ENCODE measurements at regions not wholly inside any gene's neighbourhood (a gene's known extent, or its start where the extent isn't known, plus 50 kb on each side); places are given as distances from the start of the nearest gene placed in this dataset.

DNA sequence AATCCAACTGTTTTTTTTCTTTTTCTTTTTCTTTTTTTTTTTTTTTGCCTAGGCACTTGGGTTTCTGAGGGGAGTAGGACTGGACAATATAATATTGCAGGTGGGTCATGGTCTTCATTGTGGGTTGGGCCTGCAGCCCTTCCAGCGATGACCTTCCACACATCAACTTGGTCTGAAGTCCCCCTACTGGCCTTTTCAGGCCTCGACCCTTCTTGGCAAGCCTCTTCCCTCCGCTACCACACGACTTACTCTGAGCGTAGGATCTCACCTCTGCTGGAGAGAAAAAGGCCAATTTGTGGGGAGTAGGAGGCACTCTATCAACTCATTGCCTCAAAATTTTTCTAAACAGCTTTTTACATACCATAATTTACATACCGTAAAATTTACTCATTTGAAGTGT lies 51.1 kb upstream of the GRIK3 start:
- no peak for DNase-seq (ENCODE audit: low read depth)
- H3K4me3 ChIP-seq (ENCODE audit: low read depth, low read length) = no peak overlapping the region
- TF ChIP-seq, protein P1, sequence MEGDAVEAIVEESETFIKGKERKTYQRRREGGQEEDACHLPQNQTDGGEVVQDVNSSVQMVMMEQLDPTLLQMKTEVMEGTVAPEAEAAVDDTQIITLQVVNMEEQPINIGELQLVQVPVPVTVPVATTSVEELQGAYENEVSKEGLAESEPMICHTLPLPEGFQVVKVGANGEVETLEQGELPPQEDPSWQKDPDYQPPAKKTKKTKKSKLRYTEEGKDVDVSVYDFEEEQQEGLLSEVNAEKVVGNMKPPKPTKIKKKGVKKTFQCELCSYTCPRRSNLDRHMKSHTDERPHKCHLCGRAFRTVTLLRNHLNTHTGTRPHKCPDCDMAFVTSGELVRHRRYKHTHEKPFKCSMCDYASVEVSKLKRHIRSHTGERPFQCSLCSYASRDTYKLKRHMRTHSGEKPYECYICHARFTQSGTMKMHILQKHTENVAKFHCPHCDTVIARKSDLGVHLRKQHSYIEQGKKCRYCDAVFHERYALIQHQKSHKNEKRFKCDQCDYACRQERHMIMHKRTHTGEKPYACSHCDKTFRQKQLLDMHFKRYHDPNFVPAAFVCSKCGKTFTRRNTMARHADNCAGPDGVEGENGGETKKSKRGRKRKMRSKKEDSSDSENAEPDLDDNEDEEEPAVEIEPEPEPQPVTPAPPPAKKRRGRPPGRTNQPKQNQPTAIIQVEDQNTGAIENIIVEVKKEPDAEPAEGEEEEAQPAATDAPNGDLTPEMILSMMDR (conservative IDR thresholded peaks at IDR 0.05; ENCODE audit: low read depth, low read length) = no peak

DNA sequence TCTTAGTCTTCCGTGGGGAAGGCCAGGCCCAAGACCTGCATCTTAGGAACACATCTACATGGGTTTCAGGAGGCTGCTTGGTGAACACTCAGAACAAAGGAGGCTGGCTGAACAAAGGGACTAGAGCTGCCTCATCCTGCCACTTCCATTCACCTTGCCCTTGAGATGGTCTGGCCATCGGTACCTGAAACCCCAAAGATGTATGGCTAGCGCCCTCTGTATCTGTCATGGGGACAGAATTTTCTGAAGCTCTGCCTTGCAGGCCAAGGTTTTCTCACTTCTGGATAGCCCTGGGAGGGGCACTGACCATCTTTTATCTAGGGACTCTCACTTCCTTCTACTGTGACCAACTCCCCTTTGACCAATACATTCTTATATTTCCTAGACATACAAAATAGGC lies 55.4 kb upstream of the GRIK3 start:
- no peak overlapping the region for H3K4me3 ChIP-seq (ENCODE audit: low read depth, low read length)
- TF ChIP-seq, protein P1 (conservative IDR thresholded peaks at IDR 0.05; ENCODE audit: low read depth, low read length) = no peak
- no peak for DNase-seq (ENCODE audit: low read depth)

DNA sequence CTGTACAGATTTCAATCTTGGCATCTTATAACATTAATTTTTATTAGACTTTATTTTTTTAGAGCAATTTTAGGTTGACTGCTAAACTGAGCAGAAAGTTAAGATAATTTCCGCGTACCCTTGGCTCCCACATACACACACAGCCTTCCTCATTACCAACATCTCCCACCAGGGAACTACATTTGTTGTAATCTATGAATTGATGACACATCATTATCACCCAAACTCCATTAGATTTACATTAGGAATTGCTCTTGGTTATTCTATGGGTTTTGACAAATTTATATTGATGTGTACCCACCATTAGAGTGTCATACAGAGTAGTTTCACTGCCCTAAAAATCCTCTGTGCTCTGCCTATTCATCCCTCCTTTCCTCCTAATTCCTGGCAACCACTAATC lies 56.4 kb upstream of the GRIK3 start:
- DNase-seq (ENCODE audit: low read depth) = no peak
- H3K4me3 ChIP-seq (ENCODE audit: low read depth, low read length) = no peak overlapping the region
- TF ChIP-seq, protein P1 (conservative IDR thresholded peaks at IDR 0.05; ENCODE audit: low read depth, low read length) = no peak

DNA sequence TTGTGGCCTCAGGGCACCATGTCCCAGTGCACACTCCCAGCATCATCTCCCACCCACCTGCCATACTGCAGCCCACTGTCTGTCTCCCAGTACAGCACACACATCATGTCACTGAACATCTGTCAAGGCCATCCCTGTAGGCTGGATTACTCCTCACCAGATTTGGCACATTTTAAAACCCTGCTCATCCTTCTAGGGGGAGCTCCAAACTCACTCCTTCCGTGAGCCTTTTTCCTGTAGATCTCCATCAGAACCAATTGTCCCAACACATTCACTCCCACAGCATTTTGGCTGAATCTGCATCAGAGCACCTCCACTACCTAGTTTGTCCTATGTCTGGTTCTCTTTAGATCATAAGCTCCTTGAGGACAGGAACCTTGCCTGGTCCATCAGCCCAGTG lies 58.6 kb upstream of the GRIK3 start:
- no peak overlapping the region for H3K4me3 ChIP-seq (ENCODE audit: low read depth, low read length)
- no peak for DNase-seq (ENCODE audit: low read depth)
- TF ChIP-seq, protein P1 (conservative IDR thresholded peaks at IDR 0.05; ENCODE audit: low read depth, low read length) = no peak

DNA sequence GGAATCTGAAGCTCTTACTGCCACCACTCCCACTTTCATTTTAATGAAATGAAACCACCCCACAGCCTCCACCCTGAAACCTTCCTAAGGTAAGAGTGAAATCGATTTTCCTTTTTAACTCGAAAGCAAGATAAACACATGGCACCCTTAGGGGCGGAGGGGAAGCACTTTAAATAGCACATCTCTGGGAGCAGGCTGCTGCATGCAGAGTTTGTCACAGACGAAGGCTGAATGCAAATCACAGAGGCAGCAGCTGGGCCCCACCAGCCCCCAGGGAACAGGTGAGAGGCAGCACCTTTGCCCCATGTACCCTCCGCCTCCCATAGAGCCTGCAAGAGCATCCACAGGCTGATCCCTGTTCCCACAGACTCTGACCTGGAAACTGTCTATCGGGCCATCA lies 60.0 kb upstream of the GRIK3 start:
- DNase-seq (ENCODE audit: low read depth) = no peak
- TF ChIP-seq, protein P1 (conservative IDR thresholded peaks at IDR 0.05; ENCODE audit: low read depth, low read length) = no peak

DNA sequence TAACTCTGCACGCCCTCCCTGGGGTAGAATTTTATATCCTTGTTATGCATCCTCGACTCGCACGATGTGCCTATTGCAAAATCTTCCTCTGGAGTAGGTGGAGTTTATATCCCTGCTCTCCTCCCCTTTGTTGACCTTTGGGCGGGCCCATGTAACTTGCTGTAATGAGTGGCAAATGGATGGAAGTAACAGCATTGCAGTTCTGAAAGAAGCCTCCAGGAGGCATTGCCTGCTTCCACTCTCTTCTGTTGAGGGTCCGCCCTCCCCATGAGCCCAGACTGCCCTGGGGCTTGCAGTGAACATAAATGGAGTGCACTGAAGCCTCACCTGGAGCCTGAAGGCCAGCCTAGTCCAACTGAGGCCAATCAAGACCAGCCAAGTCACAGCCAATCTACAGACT lies 62.2 kb upstream of the GRIK3 start:
- no peak for DNase-seq (ENCODE audit: low read depth)
- TF ChIP-seq, protein P1 (conservative IDR thresholded peaks at IDR 0.05; ENCODE audit: low read depth, low read length) = no peak
- H3K4me3 ChIP-seq (ENCODE audit: low read depth, low read length) = no peak overlapping the region

More for the DNA sequence above, 60.0 kb upstream of the GRIK3 start:
- H3K4me3 ChIP-seq (ENCODE audit: low read depth, low read length) = no peak overlapping the region

DNA sequence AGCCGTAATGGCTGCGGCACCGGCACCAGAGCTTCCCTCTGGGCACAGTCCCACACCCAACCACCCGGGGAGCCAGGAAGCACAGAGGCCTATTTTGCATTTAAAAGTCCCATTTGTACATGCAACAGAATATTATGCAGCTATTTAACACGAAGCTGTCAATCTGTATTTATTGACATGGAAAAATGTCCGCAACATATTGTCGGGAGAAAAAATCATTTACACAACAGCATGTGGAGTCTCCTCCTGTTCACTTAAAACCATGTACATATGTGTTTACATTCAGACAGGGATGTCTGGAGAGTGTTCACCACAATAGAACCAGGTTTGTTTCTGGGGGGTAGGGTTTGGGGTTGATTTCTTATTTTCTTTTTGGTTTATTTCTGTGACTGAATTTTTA lies 63.4 kb upstream of the GRIK3 start:
- TF ChIP-seq, protein P1 (conservative IDR thresholded peaks at IDR 0.05; ENCODE audit: low read depth, low read length) = no peak
- no peak for DNase-seq (ENCODE audit: low read depth)
- H3K4me3 ChIP-seq (ENCODE audit: low read depth, low read length) = no peak overlapping the region
